H9 (cell line): ENCODE measurements at regions not wholly inside any gene's neighbourhood (a gene's known extent, or its start where the extent isn't known, plus 50 kb on each side); places are given as distances from the start of the nearest gene placed in this dataset.

ENCODE experiments used
- DNase-seq: peaks from one replicate; pipeline ENCODE4 v3.0.0-alpha.2; 2017
- H2AFZ ChIP-seq: one replicate; pipeline ENCODE4 v1.6.1; 2013; ENCODE audit warnings: mild to moderate bottlenecking, low read length, control low read depth, moderate library complexity
- H2AK5ac ChIP-seq: 2 replicates; pipeline ENCODE4 v1.6.1; 2013; ENCODE audit warnings: low read length, control low read depth, mixed read lengths; ENCODE audit not compliant: insufficient read length
- H2BK120ac ChIP-seq: one replicate; pipeline ENCODE4 v1.6.1; 2013; ENCODE audit warnings: low read depth, mild to moderate bottlenecking, low read length, control low read depth, inconsistent platforms; ENCODE audit not compliant: poor library complexity, severe bottlenecking
- H2BK12ac ChIP-seq: 2 replicates; pipeline ENCODE4 v1.6.1; 2013; ENCODE audit warnings: low read length, control low read depth, mixed read lengths, low read depth; ENCODE audit not compliant: insufficient read length
- H2BK15ac ChIP-seq: 2 replicates; pipeline ENCODE4 v1.6.1; 2013; ENCODE audit warnings: low read depth, low read length, control low read depth
- H2BK20ac ChIP-seq: one replicate; pipeline ENCODE4 v1.6.1; 2013; ENCODE audit warnings: low read depth, mild to moderate bottlenecking, low read length, control low read depth, inconsistent platforms; ENCODE audit not compliant: poor library complexity, severe bottlenecking
- H2BK5ac ChIP-seq: 2 replicates; pipeline ENCODE4 v1.6.1; 2013; ENCODE audit warnings: low read length, control low read depth, mixed read lengths; ENCODE audit not compliant: insufficient read length
- H3K14ac ChIP-seq: 2 replicates; pipeline ENCODE4 v1.6.1; 2013; ENCODE audit warnings: low read length, control low read depth; ENCODE audit not compliant: insufficient read depth
- H3K18ac ChIP-seq: 2 replicates; pipeline ENCODE4 v1.6.1; 2013; ENCODE audit warnings: low read depth, mild to moderate bottlenecking, mixed read lengths, low read length, control low read depth; ENCODE audit not compliant: insufficient read length
- H3K23ac ChIP-seq: 2 replicates; pipeline ENCODE4 v1.6.1; 2013; ENCODE audit warnings: low read length, control low read depth, mixed read lengths, low read depth; ENCODE audit not compliant: insufficient read length
- H3K23me2 ChIP-seq: 2 replicates; pipeline ENCODE4 v1.6.1; 2013; ENCODE audit warnings: low read depth, mild to moderate bottlenecking, mixed read lengths, low read length, control low read depth; ENCODE audit not compliant: insufficient read length, poor library complexity, severe bottlenecking
- H3K27ac ChIP-seq: 2 replicates; pipeline ENCODE4 v1.5.1; 2013; ENCODE audit warnings: low read length, control low read depth, mixed read lengths, low read depth; ENCODE audit not compliant: insufficient read length
- H3K27me3 ChIP-seq: 2 replicates; pipeline ENCODE4 v1.6.1; 2013; ENCODE audit warnings: low read length, control low read depth, inconsistent platforms; ENCODE audit not compliant: insufficient read depth
- H3K4ac ChIP-seq: 2 replicates; pipeline ENCODE4 v1.6.1; 2013; ENCODE audit warnings: low read depth, mild to moderate bottlenecking, control low read depth, inconsistent platforms, low read length, moderate library complexity
- H3K4me1 ChIP-seq: 2 replicates; pipeline ENCODE4 v1.6.1; 2013; ENCODE audit warnings: low read length, control low read depth, inconsistent platforms; ENCODE audit not compliant: insufficient read depth
- H3K4me2 ChIP-seq: 2 replicates; pipeline ENCODE4 v1.6.1; 2013; ENCODE audit warnings: low read length, control low read depth, mixed read lengths; ENCODE audit not compliant: insufficient read length, insufficient read depth
- H3K56ac ChIP-seq: 2 replicates; pipeline ENCODE4 v1.6.1; 2013; ENCODE audit warnings: low read depth, mild to moderate bottlenecking, mixed read lengths, low read length, control low read depth; ENCODE audit not compliant: insufficient read length
- H3K79me1 ChIP-seq: 2 replicates; pipeline ENCODE4 v1.6.1; 2013; ENCODE audit warnings: low read depth, mild to moderate bottlenecking, moderate library complexity, low read length, control low read depth, inconsistent platforms; ENCODE audit not compliant: insufficient read depth, poor library complexity, severe bottlenecking
- H3K79me2 ChIP-seq: 2 replicates; pipeline ENCODE4 v1.6.1; 2013; ENCODE audit warnings: low read length, control low read depth, inconsistent platforms; ENCODE audit not compliant: insufficient read depth
- H3K9ac ChIP-seq: 2 replicates; pipeline ENCODE4 v1.6.1; 2013; ENCODE audit warnings: low read length, control low read depth, mixed read lengths; ENCODE audit not compliant: insufficient read length; ENCODE audit errors: extremely low read depth
- H3K9me3 ChIP-seq: one replicate; pipeline ENCODE4 v1.6.1; 2013; ENCODE audit warnings: low read depth, low read length, inconsistent platforms; ENCODE audit not compliant: control insufficient read depth
- H3T11ph ChIP-seq: one replicate; pipeline ENCODE4 v1.6.1; 2013; ENCODE audit warnings: mild to moderate bottlenecking, low read length, control low read depth, inconsistent platforms
- H4K20me1 ChIP-seq: one replicate; pipeline ENCODE4 v1.6.1; 2013; ENCODE audit not compliant: control insufficient read depth, insufficient read length, insufficient read depth
- H4K5ac ChIP-seq: 2 replicates; pipeline ENCODE4 v1.6.1; 2013; ENCODE audit warnings: low read depth, mild to moderate bottlenecking, mixed read lengths, low read length, control low read depth; ENCODE audit not compliant: insufficient read length
- H4K8ac ChIP-seq: replicated peaks from 2 replicates; pipeline ENCODE4 v1.6.1; 2013; ENCODE audit warnings: low read length, control low read depth, mixed read lengths, low read depth; ENCODE audit not compliant: insufficient read length
- H4K91ac ChIP-seq: 2 replicates; pipeline ENCODE4 v1.6.1; 2013; ENCODE audit warnings: low read depth, mild to moderate bottlenecking, moderate library complexity, mixed read lengths, low read length, control low read depth; ENCODE audit not compliant: insufficient read length
- H3K27ac Mint-ChIP-seq, 3 experiments: 2 replicates in 2 of 3; 3 replicates in 1 of 3; pipeline ENCODE4 v1.8.0; 2020 to 2021; ENCODE audit warnings: mixed read lengths in 3 of 3, mild to moderate bottlenecking in 1 of 3, moderate library complexity in 1 of 3
- H3K27me3 Mint-ChIP-seq: 2 replicates; pipeline ENCODE4 v1.8.0; 2021; ENCODE audit warnings: low read depth, mild to moderate bottlenecking, moderate library complexity, mixed read lengths
- H3K36me3 Mint-ChIP-seq, 3 experiments: 2 replicates in 2 of 3; 3 replicates in 1 of 3; pipeline ENCODE4 v1.8.0; 2020 to 2021; ENCODE audit warnings: low read depth in 3 of 3, mixed read lengths in 3 of 3; ENCODE audit not compliant: insufficient read depth in 1 of 3
- H3K4me1 Mint-ChIP-seq, 2 experiments: 2 replicates each; pipeline ENCODE4 v1.8.0; 2020; ENCODE audit warnings: mixed read lengths in 2 of 2
- H3K4me3 Mint-ChIP-seq, 2 experiments: 2 replicates in 1 of 2; 3 replicates in 1 of 2; pipeline ENCODE4 v1.8.0; 2020 to 2021; ENCODE audit warnings: mild to moderate bottlenecking in 2 of 2, mixed read lengths in 2 of 2, moderate library complexity in 1 of 2
- H3K9me3 Mint-ChIP-seq, 2 experiments: 2 replicates in 1 of 2; 3 replicates in 1 of 2; pipeline ENCODE4 v1.8.0; 2020; ENCODE audit warnings: mild to moderate bottlenecking in 2 of 2, mixed read lengths in 2 of 2, moderate library complexity in 1 of 2
- WGBS: extraction: QIAGEN DNeasy Blood & Tissue Kit; methylation state at CpG from one replicate; pipeline ENCODE4 v1.1.7; 2013; ENCODE audit warnings: missing lambda C conversion rate, low lambda C conversion rate, mixed read lengths; ENCODE audit not compliant: insufficient read length; ENCODE audit errors: extremely low coverage; 5-methylcytosine and 5-hydroxymethylcytosine counted together
- TF ChIP-seq, protein P1 (sequence below): fragments of 200-600 bp; sonication (generic); conservative IDR thresholded peaks from 3 replicates; pipeline ENCODE4 v1.8.0; 2021; ENCODE audit warnings: antibody characterized with exemption, mild to moderate bottlenecking

DNA sequence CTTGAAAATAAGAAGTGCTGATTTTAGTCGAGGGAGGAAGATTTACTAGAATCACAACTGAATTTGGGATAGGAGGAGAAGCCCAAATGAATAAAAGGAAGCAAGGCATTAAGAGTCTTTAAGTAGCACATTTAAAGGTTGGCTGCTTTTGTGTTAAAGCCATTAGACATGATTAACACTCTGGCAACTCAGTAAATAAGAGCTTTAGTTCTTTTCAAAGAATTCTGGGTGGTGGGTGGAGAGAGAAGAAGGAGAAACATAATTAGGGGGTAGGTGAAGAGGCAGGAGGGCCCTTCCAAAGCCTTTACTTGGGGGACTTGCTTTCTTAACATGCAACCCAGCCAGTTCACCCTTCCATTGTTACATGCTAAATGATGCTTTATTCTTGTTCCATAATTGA, 284.6 kb upstream of the SEL1L start:
- no CpG with 5 or more reads among the region's 1 CpG for WGBS
- H2BK20ac ChIP-seq: no peak overlapping the region
- no peak overlapping the region for H3K56ac ChIP-seq
- Mint-ChIP-seq H3K27ac (peak overlapping the region in 1 of 3 experiments; percentile 0; a peak in 1 of 7 replicates), H3K36me3 (peaks cover 0 to 17% (median 9%) of the 10 kb centered on the region in 3 experiments; a peak in 5 of 7 replicates), H3K9me3 (peaks cover 12 to 21% of the 10 kb centered on the region in 2 experiments; a peak in 4 of 5 replicates), H3K4me3 (no peak overlapping the region), H3K4me1 (peaks cover 18% of the 10 kb centered on the region in 2 experiments), H3K27me3 (no peaks in the 10 kb centered on the region)
- H2BK120ac ChIP-seq: no peak overlapping the region
- no peaks in the 10 kb centered on the region for H3K79me2 ChIP-seq
- H3K14ac ChIP-seq: no peak overlapping the region
- H4K20me1 ChIP-seq: no peaks in the 10 kb centered on the region
- no peaks in the 10 kb centered on the region for H3K27me3 ChIP-seq
- H3K23me2 ChIP-seq: no peaks in the 10 kb centered on the region
- H3K9me3 ChIP-seq: no peaks in the 10 kb centered on the region
- H4K8ac ChIP-seq: no peak overlapping the region
- H3K4ac ChIP-seq: no peak overlapping the region
- H2AFZ ChIP-seq: no peak overlapping the region
- H4K5ac ChIP-seq: no peak overlapping the region
- H2BK15ac ChIP-seq: no peak overlapping the region
- no peak overlapping the region for H2AK5ac ChIP-seq
- TF ChIP-seq, protein P1, sequence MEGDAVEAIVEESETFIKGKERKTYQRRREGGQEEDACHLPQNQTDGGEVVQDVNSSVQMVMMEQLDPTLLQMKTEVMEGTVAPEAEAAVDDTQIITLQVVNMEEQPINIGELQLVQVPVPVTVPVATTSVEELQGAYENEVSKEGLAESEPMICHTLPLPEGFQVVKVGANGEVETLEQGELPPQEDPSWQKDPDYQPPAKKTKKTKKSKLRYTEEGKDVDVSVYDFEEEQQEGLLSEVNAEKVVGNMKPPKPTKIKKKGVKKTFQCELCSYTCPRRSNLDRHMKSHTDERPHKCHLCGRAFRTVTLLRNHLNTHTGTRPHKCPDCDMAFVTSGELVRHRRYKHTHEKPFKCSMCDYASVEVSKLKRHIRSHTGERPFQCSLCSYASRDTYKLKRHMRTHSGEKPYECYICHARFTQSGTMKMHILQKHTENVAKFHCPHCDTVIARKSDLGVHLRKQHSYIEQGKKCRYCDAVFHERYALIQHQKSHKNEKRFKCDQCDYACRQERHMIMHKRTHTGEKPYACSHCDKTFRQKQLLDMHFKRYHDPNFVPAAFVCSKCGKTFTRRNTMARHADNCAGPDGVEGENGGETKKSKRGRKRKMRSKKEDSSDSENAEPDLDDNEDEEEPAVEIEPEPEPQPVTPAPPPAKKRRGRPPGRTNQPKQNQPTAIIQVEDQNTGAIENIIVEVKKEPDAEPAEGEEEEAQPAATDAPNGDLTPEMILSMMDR: no peak
- no peak overlapping the region for H2BK5ac ChIP-seq
- no peaks in the 10 kb centered on the region for H3K79me1 ChIP-seq
- DNase-seq: no peak
- H3K4me1 ChIP-seq: peaks cover 2% of the 10 kb centered on the region; the same call in 1 of the 2 replicates
- no peak overlapping the region for H3K4me2 ChIP-seq
- no peak overlapping the region for H3K23ac ChIP-seq
- H3K27ac ChIP-seq: no peak overlapping the region
- no peak overlapping the region for H3T11ph ChIP-seq
- no peak overlapping the region for H4K91ac ChIP-seq
- H3K18ac ChIP-seq: no peak overlapping the region
- no peak overlapping the region for H2BK12ac ChIP-seq
- H3K9ac ChIP-seq: no peak overlapping the region
